Endothelial cell of umbilical vein (primary cell): ENCODE measurements at regions not wholly inside any gene's neighbourhood (a gene's known extent, or its start where the extent isn't known, plus 50 kb on each side); places are given as distances from the start of the nearest gene placed in this dataset.

Experiments used
- BruUV-seq: library from RNA; stranded (reverse); fragments of 400-500 nt; replicated peaks from 2 replicates; lab custom pipeline; 2021; lab: Mats Ljungman, UMichigan
- CTCF ChIA-PET: fragments of 300-600, 350-600 bp; sonication (Branson Sonifier 250); formaldehyde crosslinking; loops from one replicate; lab custom pipeline; 2021; ENCODE audit warnings: antibody characterized with exemption, inconsistent platforms; lab: Charles Lee
- POLR2A ChIA-PET: fragments of 300-600, 350-600 bp; sonication (Branson Sonifier 250); formaldehyde crosslinking; loops from one replicate; lab custom pipeline; 2021; ENCODE audit warnings: antibody characterized with exemption, inconsistent platforms; lab: Charles Lee
- DNase-seq: peaks from one replicate; pipeline ENCODE4 v3.0.0-alpha.2; 2011; ENCODE audit warnings: low read depth, low spot score
- FAIRE-seq: peaks from 2 replicates; lab custom pipeline; 2011; peaks lifted over from hg19 to GRCh38; lab: Jason Lieb, UNC
- H2AFZ ChIP-seq: 2 replicates; pipeline ENCODE4 v1.6.0; 2012; ENCODE audit warnings: low read depth, low read length, control low read depth, inconsistent platforms
- H3K27ac ChIP-seq: 2 replicates; pipeline ENCODE4 v1.5.1; 2011; ENCODE audit warnings: low read depth, mild to moderate bottlenecking, control low read depth, low read length, moderate library complexity; ENCODE audit not compliant: insufficient read depth
- H3K27me3 ChIP-seq, 2 experiments: 2 replicates each; pipeline versions ENCODE4 v1.6.0 to v1.6.1; 2011; ENCODE audit warnings: low read length in 2 of 2, mixed read lengths in 1 of 2; ENCODE audit not compliant: control insufficient read depth in 2 of 2, insufficient read depth in 2 of 2
- H3K36me3 ChIP-seq, 2 experiments: 2 replicates in 1 of 2; 3 replicates in 1 of 2; pipeline ENCODE4 v1.5.1; 2011; ENCODE audit warnings: low read length in 2 of 2, mild to moderate bottlenecking in 1 of 2, moderate library complexity in 1 of 2; ENCODE audit not compliant: control insufficient read depth in 2 of 2, insufficient read depth in 2 of 2; ENCODE audit errors: extremely low read depth in 1 of 2
- H3K4me1 ChIP-seq: 3 replicates; pipeline ENCODE4 v1.5.1; 2011; ENCODE audit warnings: mild to moderate bottlenecking, low read length; ENCODE audit not compliant: control insufficient read depth, insufficient read depth; ENCODE audit errors: extremely low read depth
- H3K4me2 ChIP-seq: 2 replicates; pipeline ENCODE4 v1.6.1; 2011; ENCODE audit warnings: low read length, control low read depth, mixed read lengths; ENCODE audit not compliant: insufficient read depth
- H3K4me3 ChIP-seq, 3 experiments: fragments of 200-600 bp in 1 of 3; sonication (generic), shearing (Covaris generic) in 1 of 3; replicated peaks in 1 of 3; 2 replicates each; pipeline ENCODE4 v1.5.1; 2011 to 2016; ENCODE audit warnings: control low read depth in 3 of 3, low read length in 3 of 3, mild to moderate bottlenecking in 2 of 3, inconsistent platforms in 1 of 3, low read depth in 1 of 3, moderate library complexity in 1 of 3; ENCODE audit not compliant: insufficient read depth in 1 of 3
- H3K79me2 ChIP-seq: 2 replicates; pipeline ENCODE4 v1.6.0; 2012; ENCODE audit warnings: low read length, inconsistent platforms; ENCODE audit not compliant: control insufficient read depth, insufficient read depth
- H3K9ac ChIP-seq: replicated peaks from 2 replicates; pipeline ENCODE3; 2011; ENCODE audit warnings: low read length, control low read depth; ENCODE audit not compliant: insufficient read depth; ENCODE audit errors: extremely low read depth
- H3K9me1 ChIP-seq: replicated peaks from 3 replicates; pipeline ENCODE4 v1.6.0; 2011; ENCODE audit warnings: mild to moderate bottlenecking, low read length; ENCODE audit not compliant: control insufficient read depth, insufficient read depth; ENCODE audit errors: extremely low read depth
- H3K9me3 ChIP-seq: replicated peaks from 2 replicates; pipeline ENCODE4 v1.5.1; 2012; ENCODE audit warnings: low read length, inconsistent platforms; ENCODE audit not compliant: control insufficient read depth, insufficient read depth
- H4K20me1 ChIP-seq: replicated peaks from 2 replicates; pipeline ENCODE3; 2011; ENCODE audit warnings: mild to moderate bottlenecking, low read length; ENCODE audit not compliant: control insufficient read depth, insufficient read depth; ENCODE audit errors: extremely low read depth
- CTCF ChIP-seq, 2 donors: IDR thresholded peaks; 1 replicate in 1 of 2; 2 replicates in 1 of 2; pipeline ENCODE4 v1.5.1; 2011; ENCODE audit warnings: low read length in 2 of 2, mild to moderate bottlenecking in 2 of 2, moderate library complexity in 2 of 2, control low read depth in 1 of 2, inconsistent platforms in 1 of 2, low read depth in 1 of 2; ENCODE audit not compliant: insufficient read depth in 1 of 2; ENCODE audit errors: extremely low read depth in 1 of 2
- EZH2 ChIP-seq: IDR thresholded peaks from 2 replicates; pipeline ENCODE4 v1.6.1; 2012; ENCODE audit warnings: borderline replicate concordance, low read depth, mild to moderate bottlenecking, moderate library complexity, low read length, inconsistent platforms; ENCODE audit not compliant: severe bottlenecking
- FOS ChIP-seq: IDR thresholded peaks from 2 replicates; pipeline ENCODE4 v1.6.1; 2011; ENCODE audit warnings: mild to moderate bottlenecking, low read length, moderate library complexity, borderline replicate concordance; ENCODE audit not compliant: insufficient read depth
- GATA2 ChIP-seq: IDR thresholded peaks from 2 replicates; pipeline ENCODE4 v1.7.0; 2011; ENCODE audit warnings: low read depth, mild to moderate bottlenecking, moderate library complexity, mixed read lengths, low read length; ENCODE audit not compliant: insufficient read length, insufficient read depth
- JUN ChIP-seq: IDR thresholded peaks from 2 replicates; pipeline ENCODE4 v1.6.1; 2011; ENCODE audit warnings: borderline replicate concordance, low read depth; ENCODE audit not compliant: insufficient read length, insufficient read depth
- MAX ChIP-seq: IDR thresholded peaks from 2 replicates; pipeline ENCODE4 v1.6.1; 2011; ENCODE audit not compliant: insufficient read depth, insufficient read length
- MYC ChIP-seq: IDR thresholded peaks from one replicate; pipeline ENCODE4 v1.6.1; 2011; ENCODE audit warnings: mild to moderate bottlenecking, low read depth, low read length
- POLR2A ChIP-seq: IDR thresholded peaks from 2 replicates; pipeline ENCODE4 v1.6.1; 2012; ENCODE audit warnings: low read depth, mild to moderate bottlenecking, control low read depth, low read length
- POLR2AphosphoS5 ChIP-seq: IDR thresholded peaks from 2 replicates; pipeline ENCODE4 v1.6.1; 2012; ENCODE audit warnings: low read depth, mild to moderate bottlenecking, control low read depth, low read length, moderate library complexity; ENCODE audit not compliant: insufficient read depth
- dilution Hi-C: fragments of 300-500 bp; cut with MboI; formaldehyde crosslinking; loops from one replicate; pipeline ENCODE4 v1.15.0; 2019; ENCODE audit warnings: low sequenced_read_pairs; ENCODE audit not compliant: extremely low pct_ligation_motif_present
- intact Hi-C: fragments of 100-400 bp; cut with micrococcal nuclease; formaldehyde crosslinking; loops from one replicate; pipeline ENCODE4 v1.10.0; 2022

- CTCF ChIA-PET: no interaction called here
- DNase-seq: no peak
- no peaks in the 10 kb centered on the region for H3K9me1 ChIP-seq
- dilution Hi-C loops: no loop called here
- POLR2A ChIA-PET: no interaction called here
- no peak overlapping the region for H2AFZ ChIP-seq
- H3K4me2 ChIP-seq: no peak overlapping the region
- TF ChIP-seq JUN (no peak), POLR2AphosphoS5 (no peak)
- H4K20me1 ChIP-seq: no peaks in the 10 kb centered on the region
- no peak overlapping the region for H3K4me3 ChIP-seq
- no peak overlapping the region for H3K9ac ChIP-seq
- no peaks in the 10 kb centered on the region for H3K36me3 ChIP-seq
- no TSS peak for BruUV-seq
- H3K4me1 ChIP-seq: no peaks in the 10 kb centered on the region
- H3K9me3 ChIP-seq: no peaks in the 10 kb centered on the region
- FAIRE-seq: no peak
- H3K27me3 ChIP-seq: no peaks in the 10 kb centered on the region
- intact Hi-C loops: no loop called here
- no peaks in the 10 kb centered on the region for H3K79me2 ChIP-seq
- no peak overlapping the region for H3K27ac ChIP-seq
These were observed 146.0 kb downstream of the MIS18A start for GRCh38 chr21:32132881-32133280.

- no peak overlapping the region for H3K4me2 ChIP-seq
- H3K27me3 ChIP-seq: no peaks in the 10 kb centered on the region
- POLR2A ChIA-PET: no interaction called here
- no peak overlapping the region for H2AFZ ChIP-seq
- TF ChIP-seq FOS (no peak), POLR2AphosphoS5 (no peak), JUN (no peak), EZH2 (no peak), POLR2A (no peak), MYC (no peak), MAX (no peak), GATA2 (no peak), CTCF (IDR thresholded peaks at IDR 0.05; ENCODE audit: extremely low read depth in 1 of 2, insufficient read depth in 1 of 2, low read depth in 1 of 2, low read length in 2 of 2) (no peak)
- no peak for FAIRE-seq
- dilution Hi-C loops (no loop called here), intact Hi-C loops (no loop called here)
- H3K27ac ChIP-seq: no peak overlapping the region
- H4K20me1 ChIP-seq: no peaks in the 10 kb centered on the region
- H3K4me1 ChIP-seq: no peaks in the 10 kb centered on the region
- no peaks in the 10 kb centered on the region for H3K9me1 ChIP-seq
- CTCF ChIA-PET: no interaction called here
- DNase-seq: no peak
- no peaks in the 10 kb centered on the region for H3K36me3 ChIP-seq
- H3K9ac ChIP-seq: no peak overlapping the region
- BruUV-seq: no TSS peak
- H3K4me3 ChIP-seq: no peak overlapping the region
- H3K9me3 ChIP-seq: no peaks in the 10 kb centered on the region
- no peaks in the 10 kb centered on the region for H3K79me2 ChIP-seq
These were observed 146.4 kb downstream of the MIS18A start for GRCh38 chr21:32132409-32132808.
